Naive thymus-derived CD4-positive, alpha-beta T cell (primary cell): ENCODE measurements at regions not wholly inside any gene's neighbourhood (a gene's known extent, or its start where the extent isn't known, plus 50 kb on each side); places are given as distances from the start of the nearest gene placed in this dataset.
"Not testable (repeated sequence)": the region's sequence is repeated elsewhere in the genome, so short reads cannot be mapped to it uniquely, and the experiment has no call there.

Source experiments
- ATAC-seq: fragments of 150-1000 bp; cut with Tn5 transposase; 2 replicates; pipeline ENCODE4 v1.10.0; 2021; ENCODE audit warnings: mild to moderate bottlenecking, moderate library complexity
- CTCF ChIA-PET: fragments of 350-600 bp; sonication (Branson Sonifier 250); formaldehyde crosslinking; loops from one replicate; lab custom pipeline; 2021; ENCODE audit warnings: antibody characterized with exemption; lab: Charles Lee
- POLR2A ChIA-PET: fragments of 350-600 bp; sonication (Branson Sonifier 250); formaldehyde crosslinking; loops from one replicate; lab custom pipeline; 2021; ENCODE audit warnings: antibody characterized with exemption, inconsistent platforms; lab: Charles Lee
- DNase-seq, 9 donors: peaks; one replicate each; pipeline versions ENCODE4 v3.0.0 to v3.0.0-alpha.2; 2020 to 2022; ENCODE audit warnings: mixed read lengths in 1 of 9
- H3K27ac ChIP-seq: one replicate; pipeline ENCODE4 v1.7.0; 2013; ENCODE audit warnings: mild to moderate bottlenecking, low read depth, low read length, moderate library complexity
- H3K27me3 ChIP-seq, 2 donors: one replicate each; pipeline ENCODE4 v1.7.0; 2013; ENCODE audit warnings: low read length in 2 of 2, mild to moderate bottlenecking in 2 of 2, moderate library complexity in 2 of 2; ENCODE audit not compliant: control insufficient read depth in 2 of 2, insufficient read depth in 2 of 2
- H3K36me3 ChIP-seq, 3 experiments: 1 replicate in 2 of 3; 2 replicates in 1 of 3; pipeline ENCODE4 v1.7.0; 2013; ENCODE audit warnings: low read length in 3 of 3, mild to moderate bottlenecking in 3 of 3, moderate library complexity in 1 of 3; ENCODE audit not compliant: insufficient read depth in 3 of 3, control insufficient read depth in 2 of 3
- H3K4me1 ChIP-seq, 2 donors: one replicate each; pipeline ENCODE4 v1.7.0; 2013; ENCODE audit warnings: low read length in 2 of 2, mild to moderate bottlenecking in 2 of 2, moderate library complexity in 1 of 2; ENCODE audit not compliant: control insufficient read depth in 2 of 2, insufficient read depth in 2 of 2
- H3K4me3 ChIP-seq: 2 replicates; pipeline ENCODE4 v1.7.0; 2013; ENCODE audit warnings: mild to moderate bottlenecking, low read length
- H3K9me3 ChIP-seq, 3 experiments: 1 replicate in 2 of 3; 2 replicates in 1 of 3; pipeline ENCODE4 v1.7.0; 2013; ENCODE audit warnings: low read length in 3 of 3; ENCODE audit not compliant: control insufficient read depth in 2 of 3
- H3K27ac Mint-ChIP-seq, 9 donors: one replicate each; pipeline ENCODE4 v1.8.0; 2020 to 2022; ENCODE audit warnings: mixed read lengths in 9 of 9, mild to moderate bottlenecking in 8 of 9, moderate library complexity in 5 of 9, inconsistent platforms in 2 of 9
- H3K27me3 Mint-ChIP-seq, 5 donors: one replicate each; pipeline ENCODE4 v1.8.0; 2021 to 2022; ENCODE audit warnings: mixed read lengths in 5 of 5, mild to moderate bottlenecking in 1 of 5
- H3K36me3 Mint-ChIP-seq, 5 donors: one replicate each; pipeline ENCODE4 v1.8.0; 2020 to 2022; ENCODE audit warnings: mixed read lengths in 5 of 5, mild to moderate bottlenecking in 3 of 5, inconsistent platforms in 1 of 5
- H3K4me1 Mint-ChIP-seq, 7 donors: one replicate each; pipeline ENCODE4 v1.8.0; 2020 to 2022; ENCODE audit warnings: mixed read lengths in 7 of 7, mild to moderate bottlenecking in 3 of 7, inconsistent platforms in 1 of 7
- H3K4me3 Mint-ChIP-seq, 10 donors: one replicate each; pipeline ENCODE4 v1.8.0; 2020 to 2022; ENCODE audit warnings: mild to moderate bottlenecking in 10 of 10, mixed read lengths in 10 of 10, moderate library complexity in 6 of 10, inconsistent platforms in 2 of 10
- H3K9me3 Mint-ChIP-seq, 11 donors: one replicate each; pipeline ENCODE4 v1.8.0; 2020 to 2022; ENCODE audit warnings: mixed read lengths in 11 of 11, mild to moderate bottlenecking in 4 of 11, inconsistent platforms in 1 of 11, moderate library complexity in 1 of 11
- intact Hi-C, 2 donors: fragments of 100-400 bp; cut with micrococcal nuclease; formaldehyde crosslinking; loops; one replicate each; pipeline ENCODE4 v1.15.1; 2023

- H3K27ac ChIP-seq, H3K4me1 Mint-ChIP-seq, CTCF ChIA-PET, H3K36me3 ChIP-seq, H3K27ac Mint-ChIP-seq, DNase-seq, POLR2A ChIA-PET, H3K27me3 ChIP-seq, H3K4me3 Mint-ChIP-seq, H3K4me3 ChIP-seq, H3K4me1 ChIP-seq, H3K9me3 ChIP-seq, intact Hi-C loops, ATAC-seq: not testable (repeated sequence)
- peaks cover 2 to 16% (median 4%) of the 10 kb centered on the region in 5 donors for H3K36me3 Mint-ChIP-seq
- H3K9me3 Mint-ChIP-seq = peaks cover 0 to 35% (median 17%) of the 10 kb centered on the region in 11 donors
- peaks cover 0 to 12% (median 4%) of the 10 kb centered on the region in 5 donors for H3K27me3 Mint-ChIP-seq
Observed at GRCh38 chr6:104676679-104677078, 183.0 kb downstream of the HACE1 start.

GRCh38 chr6:104675161-104675560 lies 184.6 kb downstream of the HACE1 start:
- H3K27ac ChIP-seq, H3K27ac Mint-ChIP-seq, H3K4me3 ChIP-seq, H3K27me3 ChIP-seq, POLR2A ChIA-PET, DNase-seq, H3K36me3 ChIP-seq, intact Hi-C loops, H3K9me3 ChIP-seq, H3K4me1 Mint-ChIP-seq, ATAC-seq, CTCF ChIA-PET, H3K4me3 Mint-ChIP-seq, H3K4me1 ChIP-seq: not testable (repeated sequence)
- peaks cover 0 to 12% (median 4%) of the 10 kb centered on the region in 5 donors for H3K27me3 Mint-ChIP-seq
- peaks cover 0 to 35% (median 17%) of the 10 kb centered on the region in 11 donors for H3K9me3 Mint-ChIP-seq
- H3K36me3 Mint-ChIP-seq = peaks cover 2 to 16% (median 4%) of the 10 kb centered on the region in 5 donors

GRCh38 chr6:104673078-104673477 lies 186.6 kb downstream of the HACE1 start:
- H3K27ac Mint-ChIP-seq, H3K4me1 Mint-ChIP-seq, CTCF ChIA-PET, H3K4me3 Mint-ChIP-seq, H3K36me3 ChIP-seq, ATAC-seq, intact Hi-C loops, H3K27ac ChIP-seq, DNase-seq, H3K27me3 ChIP-seq, H3K4me1 ChIP-seq, H3K4me3 ChIP-seq, POLR2A ChIA-PET, H3K9me3 ChIP-seq: not testable (repeated sequence)
- H3K27me3 Mint-ChIP-seq = peaks cover 0 to 14% (median 4%) of the 10 kb centered on the region in 5 donors
- peaks cover 0 to 34% (median 17%) of the 10 kb centered on the region in 11 donors for H3K9me3 Mint-ChIP-seq
- H3K36me3 Mint-ChIP-seq = peaks cover 2 to 16% (median 4%) of the 10 kb centered on the region in 5 donors

- H3K9me3 ChIP-seq, H3K4me3 Mint-ChIP-seq, H3K27ac ChIP-seq, H3K4me1 ChIP-seq, H3K36me3 ChIP-seq, H3K4me3 ChIP-seq, CTCF ChIA-PET, DNase-seq, intact Hi-C loops, ATAC-seq, H3K27ac Mint-ChIP-seq, H3K4me1 Mint-ChIP-seq, H3K27me3 ChIP-seq: not testable (repeated sequence)
- H3K9me3 Mint-ChIP-seq = peaks cover 0 to 34% (median 16%) of the 10 kb centered on the region in 11 donors
- H3K27me3 Mint-ChIP-seq = peaks cover 0 to 22% (median 9%) of the 10 kb centered on the region in 5 donors
- POLR2A ChIA-PET = interaction anchor here (0.6 kb wide), 1 partner anchor 137 kb away, joined by 4 read pairs; no protein-coding TSS in a partner anchor
- peaks cover 0 to 16% (median 4%) of the 10 kb centered on the region in 5 donors for H3K36me3 Mint-ChIP-seq
Observed at GRCh38 chr6:104671591-104671891, 188.2 kb downstream of the HACE1 start.

GRCh38 chr6:104670834-104671590 lies 188.7 kb downstream of the HACE1 start:
- H3K4me1 Mint-ChIP-seq, H3K4me3 ChIP-seq, POLR2A ChIA-PET, intact Hi-C loops, CTCF ChIA-PET, H3K27ac ChIP-seq, H3K27me3 ChIP-seq, H3K27ac Mint-ChIP-seq, H3K4me3 Mint-ChIP-seq, H3K36me3 ChIP-seq, H3K9me3 ChIP-seq, H3K4me1 ChIP-seq, DNase-seq: not testable (repeated sequence)
- peaks cover 3 to 36% (median 16%) of the 10 kb centered on the region in 11 donors for H3K9me3 Mint-ChIP-seq
- ATAC-seq = peak; percentile 22
- peaks cover 3 to 27% (median 9%) of the 10 kb centered on the region in 5 donors for H3K27me3 Mint-ChIP-seq
- peaks cover 0 to 16% (median 3%) of the 10 kb centered on the region in 5 donors for H3K36me3 Mint-ChIP-seq

- no peak overlapping the region for H3K4me3 ChIP-seq
- peaks cover 4 to 29% (median 9%) of the 10 kb centered on the region in 5 donors for H3K27me3 Mint-ChIP-seq
- ATAC-seq (no peak), DNase-seq (no peak)
- H3K4me1 Mint-ChIP-seq = no peaks in the 10 kb centered on the region
- no peaks in the 10 kb centered on the region for H3K27me3 ChIP-seq
- no peaks in the 10 kb centered on the region for H3K9me3 ChIP-seq
- H3K4me3 Mint-ChIP-seq = no peak overlapping the region
- H3K9me3 Mint-ChIP-seq = peaks cover 6 to 40% (median 14%) of the 10 kb centered on the region in 11 donors
- intact Hi-C loops = no loop called here
- peaks cover 0 to 20% (median 3%) of the 10 kb centered on the region in 5 donors for H3K36me3 Mint-ChIP-seq
- H3K27ac Mint-ChIP-seq = no peak overlapping the region
- H3K36me3 ChIP-seq = no peaks in the 10 kb centered on the region
- H3K27ac ChIP-seq = no peak overlapping the region
- ChIA-PET POLR2A (no interaction called here), CTCF (no interaction called here)
- no peaks in the 10 kb centered on the region for H3K4me1 ChIP-seq
Observed at GRCh38 chr6:104669483-104669882, 190.2 kb downstream of the HACE1 start.

GRCh38 chr6:104656235-104656634 lies 203.5 kb downstream of the HACE1 start:
- peaks cover 0 to 10% (median 0%) of the 10 kb centered on the region in 5 donors for H3K36me3 Mint-ChIP-seq
- no peaks in the 10 kb centered on the region for H3K27me3 ChIP-seq
- H3K27ac ChIP-seq = no peak overlapping the region
- H3K4me1 ChIP-seq = no peaks in the 10 kb centered on the region
- H3K4me3 Mint-ChIP-seq = no peak overlapping the region
- peaks cover 0 to 6% (median 0%) of the 10 kb centered on the region in 7 donors for H3K4me1 Mint-ChIP-seq
- H3K27me3 Mint-ChIP-seq = peaks cover 0 to 33% (median 5%) of the 10 kb centered on the region in 5 donors
- ChIA-PET CTCF (no interaction called here), POLR2A (no interaction called here)
- H3K27ac Mint-ChIP-seq = no peak overlapping the region
- ATAC-seq (no peak), DNase-seq (no peak)
- intact Hi-C loops = no loop called here
- no peaks in the 10 kb centered on the region for H3K36me3 ChIP-seq
- no peak overlapping the region for H3K4me3 ChIP-seq
- H3K9me3 ChIP-seq = no peaks in the 10 kb centered on the region
- peaks cover 0 to 7% (median 0%) of the 10 kb centered on the region in 11 donors for H3K9me3 Mint-ChIP-seq
